ENCODE measurements at regions not wholly inside any gene's neighbourhood (a gene's known extent, or its start where the extent isn't known, plus 50 kb on each side); places are given as distances from the start of the nearest gene placed in this dataset.

DNA sequence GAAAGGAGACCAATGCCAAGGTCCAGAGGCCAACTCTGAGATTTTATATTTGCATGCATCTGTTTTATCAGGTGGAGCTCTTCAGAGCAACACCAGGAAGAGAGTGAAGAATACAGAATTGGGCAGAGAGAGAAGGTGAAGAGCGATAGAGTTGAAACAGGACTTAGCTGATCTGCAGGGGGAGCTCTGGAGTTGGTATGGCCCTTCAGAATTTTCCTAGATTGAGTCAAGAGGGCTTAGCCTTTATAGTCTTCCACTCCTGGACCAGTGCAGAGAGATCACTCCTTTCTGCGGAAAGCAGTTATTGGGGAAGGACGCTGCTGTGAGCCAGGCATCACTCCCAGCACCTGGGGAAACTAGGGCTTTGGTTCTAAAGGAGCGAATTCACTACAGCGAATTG is 105.0 kb upstream of the DGKB start:
- TF ChIP-seq, protein P1, sequence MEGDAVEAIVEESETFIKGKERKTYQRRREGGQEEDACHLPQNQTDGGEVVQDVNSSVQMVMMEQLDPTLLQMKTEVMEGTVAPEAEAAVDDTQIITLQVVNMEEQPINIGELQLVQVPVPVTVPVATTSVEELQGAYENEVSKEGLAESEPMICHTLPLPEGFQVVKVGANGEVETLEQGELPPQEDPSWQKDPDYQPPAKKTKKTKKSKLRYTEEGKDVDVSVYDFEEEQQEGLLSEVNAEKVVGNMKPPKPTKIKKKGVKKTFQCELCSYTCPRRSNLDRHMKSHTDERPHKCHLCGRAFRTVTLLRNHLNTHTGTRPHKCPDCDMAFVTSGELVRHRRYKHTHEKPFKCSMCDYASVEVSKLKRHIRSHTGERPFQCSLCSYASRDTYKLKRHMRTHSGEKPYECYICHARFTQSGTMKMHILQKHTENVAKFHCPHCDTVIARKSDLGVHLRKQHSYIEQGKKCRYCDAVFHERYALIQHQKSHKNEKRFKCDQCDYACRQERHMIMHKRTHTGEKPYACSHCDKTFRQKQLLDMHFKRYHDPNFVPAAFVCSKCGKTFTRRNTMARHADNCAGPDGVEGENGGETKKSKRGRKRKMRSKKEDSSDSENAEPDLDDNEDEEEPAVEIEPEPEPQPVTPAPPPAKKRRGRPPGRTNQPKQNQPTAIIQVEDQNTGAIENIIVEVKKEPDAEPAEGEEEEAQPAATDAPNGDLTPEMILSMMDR (IDR thresholded peaks at IDR 0.05; ENCODE audit: low read depth, low read length, missing input control): no peak
- TF ChIP-seq RXRA (IDR thresholded peaks at IDR 0.05) (peak in 1 of 2 donors; percentile 18), YY1 (IDR thresholded peaks at IDR 0.05) (peak; percentile 17), RAD21 (IDR thresholded peaks at IDR 0.05) (peak; percentile 58 to 65), TAF1 (conservative IDR thresholded peaks at IDR 0.05) (no peak), SP1 (IDR thresholded peaks at IDR 0.05) (peak; percentile 28), JUND (IDR thresholded peaks at IDR 0.05) (peak in 1 of 2 donors; percentile 40), EGR1 (IDR thresholded peaks at IDR 0.05; ENCODE audit: low read depth in 2 of 2) (no peak), GABPA (IDR thresholded peaks at IDR 0.05 in 1 of 2, conservative IDR thresholded peaks at IDR 0.05 in 1 of 2) (no peak), FOXA1 (IDR thresholded peaks at IDR 0.05) (peak; percentile 10)
- TF ChIP-seq, protein P2, sequence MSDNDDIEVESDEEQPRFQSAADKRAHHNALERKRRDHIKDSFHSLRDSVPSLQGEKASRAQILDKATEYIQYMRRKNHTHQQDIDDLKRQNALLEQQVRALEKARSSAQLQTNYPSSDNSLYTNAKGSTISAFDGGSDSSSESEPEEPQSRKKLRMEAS (IDR thresholded peaks at IDR 0.05): no peak
- TF ChIP-seq, protein P3, sequence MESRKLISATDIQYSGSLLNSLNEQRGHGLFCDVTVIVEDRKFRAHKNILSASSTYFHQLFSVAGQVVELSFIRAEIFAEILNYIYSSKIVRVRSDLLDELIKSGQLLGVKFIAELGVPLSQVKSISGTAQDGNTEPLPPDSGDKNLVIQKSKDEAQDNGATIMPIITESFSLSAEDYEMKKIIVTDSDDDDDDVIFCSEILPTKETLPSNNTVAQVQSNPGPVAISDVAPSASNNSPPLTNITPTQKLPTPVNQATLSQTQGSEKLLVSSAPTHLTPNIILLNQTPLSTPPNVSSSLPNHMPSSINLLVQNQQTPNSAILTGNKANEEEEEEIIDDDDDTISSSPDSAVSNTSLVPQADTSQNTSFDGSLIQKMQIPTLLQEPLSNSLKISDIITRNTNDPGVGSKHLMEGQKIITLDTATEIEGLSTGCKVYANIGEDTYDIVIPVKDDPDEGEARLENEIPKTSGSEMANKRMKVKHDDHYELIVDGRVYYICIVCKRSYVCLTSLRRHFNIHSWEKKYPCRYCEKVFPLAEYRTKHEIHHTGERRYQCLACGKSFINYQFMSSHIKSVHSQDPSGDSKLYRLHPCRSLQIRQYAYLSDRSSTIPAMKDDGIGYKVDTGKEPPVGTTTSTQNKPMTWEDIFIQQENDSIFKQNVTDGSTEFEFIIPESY (IDR thresholded peaks at IDR 0.05): no peak
- TF ChIP-seq, protein P4, sequence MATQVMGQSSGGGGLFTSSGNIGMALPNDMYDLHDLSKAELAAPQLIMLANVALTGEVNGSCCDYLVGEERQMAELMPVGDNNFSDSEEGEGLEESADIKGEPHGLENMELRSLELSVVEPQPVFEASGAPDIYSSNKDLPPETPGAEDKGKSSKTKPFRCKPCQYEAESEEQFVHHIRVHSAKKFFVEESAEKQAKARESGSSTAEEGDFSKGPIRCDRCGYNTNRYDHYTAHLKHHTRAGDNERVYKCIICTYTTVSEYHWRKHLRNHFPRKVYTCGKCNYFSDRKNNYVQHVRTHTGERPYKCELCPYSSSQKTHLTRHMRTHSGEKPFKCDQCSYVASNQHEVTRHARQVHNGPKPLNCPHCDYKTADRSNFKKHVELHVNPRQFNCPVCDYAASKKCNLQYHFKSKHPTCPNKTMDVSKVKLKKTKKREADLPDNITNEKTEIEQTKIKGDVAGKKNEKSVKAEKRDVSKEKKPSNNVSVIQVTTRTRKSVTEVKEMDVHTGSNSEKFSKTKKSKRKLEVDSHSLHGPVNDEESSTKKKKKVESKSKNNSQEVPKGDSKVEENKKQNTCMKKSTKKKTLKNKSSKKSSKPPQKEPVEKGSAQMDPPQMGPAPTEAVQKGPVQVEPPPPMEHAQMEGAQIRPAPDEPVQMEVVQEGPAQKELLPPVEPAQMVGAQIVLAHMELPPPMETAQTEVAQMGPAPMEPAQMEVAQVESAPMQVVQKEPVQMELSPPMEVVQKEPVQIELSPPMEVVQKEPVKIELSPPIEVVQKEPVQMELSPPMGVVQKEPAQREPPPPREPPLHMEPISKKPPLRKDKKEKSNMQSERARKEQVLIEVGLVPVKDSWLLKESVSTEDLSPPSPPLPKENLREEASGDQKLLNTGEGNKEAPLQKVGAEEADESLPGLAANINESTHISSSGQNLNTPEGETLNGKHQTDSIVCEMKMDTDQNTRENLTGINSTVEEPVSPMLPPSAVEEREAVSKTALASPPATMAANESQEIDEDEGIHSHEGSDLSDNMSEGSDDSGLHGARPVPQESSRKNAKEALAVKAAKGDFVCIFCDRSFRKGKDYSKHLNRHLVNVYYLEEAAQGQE (IDR thresholded peaks at IDR 0.05): no peak
